SIG-M5 (cell line): ENCODE measurements at regions not wholly inside any gene's neighbourhood (a gene's known extent, or its start where the extent isn't known, plus 50 kb on each side); places are given as distances from the start of the nearest gene placed in this dataset.

Source experiments
- DNase-seq: peaks from one replicate; lab custom pipeline; 2025; lab: John Stamatoyannopoulos, UW

DNA sequence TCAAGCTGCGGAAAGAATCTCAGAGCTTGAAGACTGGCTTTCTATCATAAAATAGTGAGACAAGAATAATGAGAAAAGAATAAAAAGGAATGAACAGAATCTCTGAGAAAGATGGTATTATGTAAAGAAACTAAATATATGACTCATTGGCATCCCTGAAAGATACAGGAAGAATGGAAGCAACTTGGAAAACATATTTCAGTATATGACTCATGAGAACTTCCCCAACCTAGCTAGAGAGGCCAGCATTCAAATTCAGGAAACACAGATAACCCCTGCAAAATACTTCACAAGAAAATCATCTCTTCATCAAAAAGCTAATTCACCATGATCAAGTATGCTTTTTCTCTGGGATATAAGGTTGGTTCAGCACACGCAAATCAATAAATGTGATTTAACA, 2318.0 kb downstream of the PCDH9 start:
- DNase-seq, result no peak

DNA sequence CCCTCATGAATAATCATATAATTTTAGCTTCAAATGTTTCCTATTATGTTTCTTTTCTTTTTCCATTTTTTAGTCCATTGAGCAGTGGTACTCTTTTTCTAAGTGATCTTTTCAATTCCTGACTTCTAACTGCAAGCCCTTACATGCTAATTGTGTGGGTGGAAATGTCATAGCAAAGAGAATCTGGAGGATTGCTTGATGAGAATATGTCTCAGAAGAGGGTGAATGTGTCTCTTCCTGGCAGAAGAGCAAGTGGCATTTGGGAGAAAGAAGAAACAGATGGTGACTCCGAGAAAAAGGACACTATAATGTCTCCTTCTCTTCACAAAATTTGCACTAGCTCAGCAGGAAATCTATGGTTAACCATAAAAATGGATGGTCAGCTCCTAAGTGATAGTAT, 2320.0 kb downstream of the PCDH9 start:
- no peak for DNase-seq

DNA sequence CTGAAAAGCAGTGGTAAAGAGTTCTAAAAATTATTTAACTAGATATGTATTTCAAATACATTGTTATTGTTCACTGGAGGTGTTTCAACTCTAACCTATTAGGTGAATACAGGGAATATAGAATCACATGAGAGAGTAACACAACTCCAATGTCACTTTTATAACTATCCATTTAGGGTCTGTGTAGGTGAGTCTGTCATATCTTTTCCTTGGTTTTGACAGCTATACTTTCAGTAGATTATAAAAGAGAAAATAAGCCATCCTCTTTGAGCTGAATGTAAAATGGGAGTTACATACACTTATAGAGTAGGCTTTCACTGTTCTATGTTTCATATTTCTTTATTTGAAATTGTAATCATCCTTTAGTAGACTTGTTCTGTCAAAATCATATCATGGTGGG, 2321.0 kb downstream of the PCDH9 start:
- DNase-seq, result no peak

DNA sequence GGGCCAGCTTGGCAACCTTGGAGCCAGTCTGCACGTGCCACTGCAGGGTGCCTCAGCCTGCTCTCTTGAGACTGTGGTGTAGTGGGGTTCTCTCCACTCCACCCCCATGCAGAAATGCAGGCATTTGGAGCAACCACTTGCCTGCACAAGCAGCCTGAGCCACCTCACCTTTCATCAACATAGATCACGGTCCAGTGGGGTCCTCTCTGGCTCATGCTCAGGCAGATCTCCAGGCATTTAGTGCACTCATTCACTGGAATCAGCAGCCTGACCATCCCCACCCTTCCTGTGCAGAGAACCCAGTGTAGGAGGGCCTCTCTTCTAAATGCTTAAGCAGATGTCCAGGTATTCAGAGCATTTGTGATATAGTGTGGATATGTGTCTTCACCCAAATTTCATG, 2330.1 kb downstream of the PCDH9 start:
- DNase-seq, result no peak

DNA sequence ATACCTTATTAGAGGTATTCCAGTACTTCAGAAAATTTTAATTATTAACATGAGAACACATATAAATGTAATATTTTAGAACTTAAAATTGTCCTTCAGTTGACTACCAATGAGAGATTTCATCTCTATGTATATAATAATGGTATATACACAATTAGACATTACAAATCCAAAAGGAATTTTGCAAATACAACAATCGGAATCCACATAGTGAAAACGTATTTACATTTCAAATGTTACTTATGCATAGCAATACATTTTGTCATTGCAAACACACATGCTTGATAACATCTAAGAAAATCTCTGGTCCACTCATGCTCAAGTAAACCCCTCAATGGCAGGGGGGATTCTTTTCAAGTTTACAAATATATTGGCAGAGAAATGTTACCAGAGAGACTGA, 2345.2 kb downstream of the PCDH9 start:
- no peak for DNase-seq

DNA sequence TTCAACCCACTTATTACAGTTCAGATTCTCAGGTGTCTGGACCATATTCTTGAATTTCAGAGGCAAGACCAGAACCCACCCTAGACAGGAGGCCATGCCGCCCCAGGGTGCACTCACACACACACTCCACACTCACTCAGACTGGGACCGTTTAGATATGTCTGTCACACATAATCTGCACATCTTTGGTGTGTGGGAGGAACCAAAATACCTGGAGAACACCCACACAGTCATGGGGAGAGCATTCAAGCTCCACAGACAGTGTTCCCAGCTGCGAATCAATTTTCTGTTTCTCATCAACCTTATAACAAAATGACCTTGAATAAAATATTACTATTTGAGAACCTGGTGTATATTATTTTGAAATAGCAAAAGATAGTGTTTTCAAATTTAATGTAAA, 2353.0 kb downstream of the PCDH9 start:
- no peak for DNase-seq

DNA sequence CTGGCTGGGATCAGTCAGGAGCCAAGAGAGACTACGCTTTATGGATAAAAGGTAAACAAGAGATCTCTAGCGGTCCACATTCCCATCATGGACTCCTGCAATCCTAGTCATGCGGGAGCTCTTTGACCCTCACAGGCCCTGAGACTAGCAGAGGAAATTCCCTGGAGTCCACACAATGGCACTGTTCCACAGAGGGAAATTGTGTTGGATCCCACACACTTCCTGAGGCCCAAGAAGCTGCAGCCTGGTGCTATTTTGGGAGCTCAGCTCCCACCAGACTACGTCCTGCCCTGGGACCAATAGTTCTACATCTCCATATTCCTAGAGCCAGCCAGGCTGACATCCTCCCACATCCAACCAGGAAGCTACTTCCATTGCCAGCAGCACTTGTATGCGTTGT, 2358.4 kb downstream of the PCDH9 start:
- DNase-seq, result no peak

DNA sequence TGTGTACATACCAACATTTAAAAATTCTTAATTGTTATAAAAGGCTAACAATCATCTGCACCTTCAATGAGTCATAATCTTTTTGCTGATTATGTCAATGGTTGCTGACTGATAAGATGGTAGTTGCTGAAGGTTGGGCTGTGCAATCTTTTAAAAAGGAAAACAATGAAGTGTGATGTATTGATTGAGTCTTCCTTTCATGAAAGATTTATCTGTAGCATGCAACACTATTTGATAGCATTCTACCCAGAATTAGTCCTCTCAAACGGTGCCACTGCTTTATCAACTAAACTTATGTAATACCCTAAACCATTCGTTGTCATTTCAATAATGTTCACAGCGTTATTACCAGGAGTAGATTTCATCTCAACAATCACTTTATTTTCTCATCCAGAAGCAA, 2360.6 kb downstream of the PCDH9 start:
- no peak for DNase-seq

DNA sequence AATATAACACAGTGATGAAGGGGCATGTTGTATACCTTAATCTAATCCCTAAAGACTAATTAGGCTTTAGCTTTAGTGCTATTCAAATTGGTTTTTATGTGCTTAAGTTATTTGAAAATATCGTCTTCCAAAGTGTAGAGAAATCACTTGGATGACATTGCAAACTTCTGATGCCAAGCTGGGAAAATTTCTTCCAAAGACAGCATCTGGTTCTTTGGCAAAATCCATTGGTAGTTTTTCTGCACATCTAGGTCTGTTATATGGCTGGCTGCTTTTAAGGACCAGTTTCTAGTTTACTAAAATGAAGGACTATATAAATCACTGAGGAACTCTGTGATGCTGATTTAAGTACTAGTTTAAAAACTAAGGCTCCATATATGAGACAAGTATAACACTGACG, 2362.3 kb downstream of the PCDH9 start:
- DNase-seq, result no peak

DNA sequence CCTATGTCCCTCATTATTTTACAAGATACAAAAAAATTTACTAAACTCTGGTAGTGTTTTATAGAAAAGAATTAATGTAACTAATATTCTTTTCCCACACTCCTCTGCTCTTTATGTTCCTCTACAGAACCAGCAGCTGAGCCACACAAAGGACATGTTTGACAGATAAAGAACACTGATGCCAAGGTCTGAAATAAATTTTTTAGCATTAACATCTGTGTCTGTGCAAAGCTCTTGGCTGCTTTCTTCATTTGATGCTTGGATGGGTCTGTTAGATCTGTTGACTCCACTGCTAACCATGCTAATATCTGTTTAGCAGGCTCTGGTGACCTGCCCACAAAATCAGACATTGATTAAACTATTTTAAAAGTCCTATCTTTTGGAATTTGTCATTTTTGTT, 2363.8 kb downstream of the PCDH9 start:
- DNase-seq, result no peak

DNA sequence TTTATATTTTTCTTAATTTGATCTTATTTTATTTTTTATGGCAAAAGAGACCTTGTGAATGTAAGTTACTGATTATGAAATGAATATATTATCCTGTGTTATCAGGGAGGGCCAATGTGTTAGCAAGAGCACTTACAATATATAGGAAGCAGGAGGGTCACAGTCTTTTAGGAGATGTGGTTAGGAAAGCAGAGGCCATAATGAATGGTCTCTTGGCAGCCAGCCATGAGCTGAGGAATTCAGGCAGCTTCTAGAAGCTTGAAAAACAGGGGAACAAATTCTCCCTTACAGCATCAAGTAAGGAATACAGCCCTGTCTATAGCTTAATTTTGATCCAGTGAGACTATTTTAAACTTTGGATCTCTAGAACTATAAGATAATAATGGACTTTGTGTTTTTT, 2374.6 kb downstream of the PCDH9 start:
- DNase-seq, result no peak

DNA sequence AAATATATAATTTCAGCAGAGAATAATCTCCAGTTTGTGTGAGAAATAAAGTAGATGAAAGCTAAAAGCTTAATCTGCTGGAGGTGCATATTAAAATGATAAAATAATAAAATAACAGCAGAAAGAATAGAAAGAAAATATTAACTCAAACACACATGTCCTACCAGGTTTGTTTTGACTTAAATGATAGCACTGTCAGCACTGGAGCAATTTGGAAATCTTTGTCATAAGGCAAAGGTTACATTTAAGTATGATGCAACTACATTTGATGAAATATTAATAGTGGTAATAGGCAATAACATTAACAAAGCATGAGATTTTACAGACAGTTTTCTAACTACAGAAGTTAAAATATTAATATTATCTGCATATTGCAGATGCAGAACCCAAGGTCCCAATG, 2380.1 kb downstream of the PCDH9 start:
- DNase-seq, result no peak

DNA sequence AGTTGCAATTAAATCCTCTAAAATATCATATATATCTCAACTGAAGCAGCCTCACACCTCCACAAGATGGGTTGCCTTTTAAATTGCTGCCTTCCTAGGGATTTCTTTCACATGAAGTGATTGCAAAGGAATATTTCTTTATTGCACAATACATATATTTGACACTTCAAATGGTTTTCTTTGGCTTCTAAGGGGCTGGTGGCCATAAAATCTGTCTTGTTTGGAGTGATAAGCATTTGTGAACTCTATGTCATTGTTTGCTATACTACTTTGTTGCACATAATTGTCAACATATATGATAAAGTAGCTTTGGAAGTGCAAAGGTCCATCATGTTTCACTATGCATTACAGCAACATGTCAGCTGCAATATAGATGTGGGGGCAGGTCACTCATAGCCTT, 2380.9 kb downstream of the PCDH9 start:
- no peak for DNase-seq

DNA sequence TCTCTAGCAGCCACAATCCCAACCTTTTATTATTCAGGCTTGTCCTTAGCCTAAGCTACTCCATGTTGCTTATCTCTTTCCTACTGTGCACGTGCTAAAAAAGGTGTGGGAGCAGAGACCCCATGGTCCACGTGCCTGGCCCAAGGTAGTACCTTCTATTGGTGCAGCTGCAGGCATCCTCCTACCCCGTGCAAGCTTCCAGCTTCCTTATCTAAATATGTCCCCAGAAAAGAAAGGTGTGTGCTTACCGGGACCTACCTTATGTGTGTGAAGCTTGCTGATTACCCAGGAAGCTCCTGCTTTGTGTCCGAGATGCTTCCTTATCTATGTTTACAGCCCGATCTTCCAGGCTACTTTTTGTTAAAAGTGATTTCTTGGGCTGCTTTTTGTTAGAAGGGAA, 2382.4 kb downstream of the PCDH9 start:
- no peak for DNase-seq

DNA sequence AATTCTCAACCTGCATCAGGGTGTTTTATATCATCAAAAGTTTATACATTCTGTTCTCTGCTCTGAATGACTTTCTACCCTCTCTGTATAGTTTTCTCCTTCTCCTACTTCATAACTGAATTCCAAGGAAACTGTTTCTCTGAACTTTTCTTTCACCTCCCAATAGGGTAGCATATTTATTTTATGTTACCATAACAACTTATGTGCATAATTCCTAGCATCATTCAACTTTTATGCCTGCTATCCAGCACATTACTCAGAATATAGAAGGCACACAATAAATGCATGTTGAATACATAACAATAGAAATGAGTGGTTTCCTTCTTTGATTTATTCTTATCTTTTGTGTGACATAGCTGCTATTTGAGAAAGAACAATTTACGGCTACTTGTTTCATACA, 2385.0 kb downstream of the PCDH9 start:
- DNase-seq, result no peak

DNA sequence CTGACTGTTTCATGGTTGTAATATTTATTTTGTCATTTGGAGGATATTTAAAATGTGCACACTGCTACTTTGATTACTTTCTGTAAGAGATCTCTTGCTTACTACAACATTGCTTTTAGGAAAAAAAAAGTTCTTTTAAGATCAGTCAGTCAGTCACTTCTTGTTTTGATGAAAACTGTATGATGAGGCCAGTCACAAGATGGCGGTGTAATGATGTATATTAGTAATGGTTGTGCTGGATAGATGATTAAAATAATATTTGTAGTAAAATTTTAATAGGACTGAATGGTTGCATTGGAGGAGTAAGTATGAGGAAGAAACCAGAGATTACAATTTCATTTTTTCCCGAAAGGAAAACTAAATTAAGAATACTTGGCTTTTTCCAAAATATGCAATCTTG, 2411.1 kb downstream of the PCDH9 start:
- DNase-seq, result no peak

DNA sequence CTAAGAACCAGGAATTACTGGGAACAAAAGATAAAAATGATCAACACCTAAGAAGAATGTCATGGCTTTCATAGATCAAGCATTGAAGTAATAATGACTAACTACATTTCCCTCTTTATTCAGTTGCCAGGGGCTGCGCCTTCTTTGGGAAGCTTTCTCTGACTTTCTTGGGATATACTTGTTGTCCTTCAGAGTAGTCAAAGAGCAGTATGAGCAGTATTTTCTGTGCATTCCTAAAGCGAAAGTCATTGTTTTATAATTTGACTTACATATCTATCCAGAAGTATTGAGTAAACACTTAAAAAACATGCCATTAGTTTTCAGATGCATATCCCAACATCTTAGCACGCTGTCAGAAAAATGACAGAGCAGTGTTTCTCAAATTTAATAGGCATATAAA, 2412.4 kb downstream of the PCDH9 start:
- no peak for DNase-seq

DNA sequence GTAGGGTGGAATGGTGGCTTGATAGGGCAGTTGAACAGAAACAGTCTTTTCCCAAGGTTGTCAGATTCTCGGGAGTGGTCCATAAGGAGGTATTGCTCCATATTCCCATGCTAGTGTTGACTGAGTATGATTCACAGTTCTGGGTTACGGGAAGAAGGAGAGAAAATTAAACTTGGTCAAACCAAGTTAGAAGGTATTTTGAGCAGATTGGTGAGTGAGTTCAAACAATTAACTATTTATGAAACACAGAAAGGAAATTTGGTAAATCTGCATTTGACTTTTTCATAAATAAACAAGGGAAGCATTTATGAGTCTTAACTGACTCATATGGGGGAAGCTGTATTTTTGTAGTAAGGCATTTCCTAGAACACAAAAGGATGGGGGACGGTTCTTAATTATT, 2419.4 kb downstream of the PCDH9 start:
- DNase-seq, result no peak

DNA sequence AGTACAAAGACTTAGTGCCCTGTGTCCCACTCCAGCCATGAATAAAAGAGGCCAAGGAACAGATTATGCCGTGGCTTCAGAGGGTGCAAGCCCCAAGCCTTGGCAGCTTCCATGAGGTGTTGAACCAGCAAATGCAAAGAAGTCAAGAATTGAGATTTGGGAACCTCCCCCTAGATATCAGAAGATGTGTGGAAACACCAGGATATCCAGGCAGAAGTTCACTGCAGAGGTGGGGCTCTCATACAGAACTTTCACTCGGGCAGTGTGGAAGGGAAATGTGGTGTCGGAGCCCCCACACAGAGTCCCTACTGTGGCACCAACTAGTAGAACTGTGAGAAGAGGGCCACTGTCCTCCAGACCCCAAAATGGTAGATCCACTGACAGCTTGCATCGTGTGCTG, 2421.4 kb downstream of the PCDH9 start:
- no peak for DNase-seq

DNA sequence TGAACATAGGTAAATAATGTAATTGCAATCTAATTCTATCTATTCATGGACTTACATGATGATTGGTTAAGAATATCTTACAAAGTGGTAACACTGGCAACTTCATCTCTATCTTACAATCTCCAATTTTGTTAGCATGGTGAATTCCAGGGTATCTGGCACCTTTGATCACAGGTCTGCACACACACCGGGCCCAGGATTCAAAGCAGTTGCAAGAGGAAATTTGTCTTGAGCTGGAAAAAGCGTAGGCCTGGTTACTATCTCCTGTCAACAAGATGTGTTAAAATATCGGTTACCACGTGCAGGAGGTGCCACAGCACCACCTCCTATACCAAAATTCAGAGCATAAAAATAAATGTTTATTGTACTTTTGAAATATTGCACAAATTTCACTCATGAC, 2428.4 kb downstream of the PCDH9 start:
- DNase-seq, result no peak

DNA sequence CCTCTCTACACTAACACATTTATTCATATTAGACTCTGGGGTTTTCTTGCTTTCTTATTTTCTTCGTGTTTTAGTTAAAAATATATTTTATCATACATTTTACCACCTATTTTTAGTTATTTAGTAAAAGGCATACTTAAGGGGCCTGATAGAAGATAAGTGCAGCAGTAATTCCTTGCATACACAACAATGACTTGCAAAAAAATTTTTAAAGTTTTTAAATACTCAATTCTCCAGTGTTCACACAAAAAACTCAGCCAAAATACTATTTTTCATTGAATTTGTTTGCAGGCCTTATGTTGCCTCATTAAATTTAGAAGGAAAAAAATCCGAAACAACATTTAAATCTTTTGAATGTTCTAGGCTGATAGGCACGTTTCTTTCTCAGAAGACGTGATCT, 2431.7 kb downstream of the PCDH9 start:
- no peak for DNase-seq

DNA sequence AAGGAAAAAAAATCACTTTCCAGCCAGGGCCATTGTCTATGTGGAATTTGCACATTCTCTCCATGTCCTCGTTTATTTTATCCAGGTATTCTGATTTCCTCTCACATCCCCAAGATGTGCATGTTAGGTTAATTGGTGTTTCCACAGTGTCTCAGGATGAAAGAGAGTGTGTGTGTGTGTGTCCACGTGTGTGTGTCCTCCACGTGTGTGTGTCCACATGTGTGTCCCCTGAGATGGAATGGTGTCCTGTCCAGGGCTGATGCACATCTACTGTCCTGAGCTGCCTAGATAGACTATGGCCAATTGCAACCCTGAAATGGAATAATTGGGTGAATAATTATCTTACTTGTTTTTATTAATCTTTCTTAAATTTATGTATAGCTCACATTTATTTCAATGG, 2436.5 kb downstream of the PCDH9 start:
- no peak for DNase-seq

DNA sequence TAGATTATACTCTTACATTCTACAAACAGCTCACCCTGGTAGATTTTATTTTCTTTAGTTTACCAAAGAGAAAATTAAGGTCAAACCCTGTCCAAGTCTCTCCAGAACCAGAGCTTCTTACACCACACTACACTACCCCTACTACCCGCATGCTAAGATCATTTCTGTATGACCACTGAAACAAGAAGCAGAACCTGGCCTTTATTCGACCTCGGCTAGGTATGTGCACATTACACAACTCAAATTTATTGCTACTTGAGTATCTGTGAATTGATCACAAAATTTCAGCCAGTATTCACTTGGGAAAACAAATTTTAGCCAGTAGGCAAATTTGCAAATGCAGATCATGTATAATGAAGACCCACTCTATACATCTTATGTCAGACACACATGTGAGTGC, 2437.0 kb downstream of the PCDH9 start:
- DNase-seq, result no peak

DNA sequence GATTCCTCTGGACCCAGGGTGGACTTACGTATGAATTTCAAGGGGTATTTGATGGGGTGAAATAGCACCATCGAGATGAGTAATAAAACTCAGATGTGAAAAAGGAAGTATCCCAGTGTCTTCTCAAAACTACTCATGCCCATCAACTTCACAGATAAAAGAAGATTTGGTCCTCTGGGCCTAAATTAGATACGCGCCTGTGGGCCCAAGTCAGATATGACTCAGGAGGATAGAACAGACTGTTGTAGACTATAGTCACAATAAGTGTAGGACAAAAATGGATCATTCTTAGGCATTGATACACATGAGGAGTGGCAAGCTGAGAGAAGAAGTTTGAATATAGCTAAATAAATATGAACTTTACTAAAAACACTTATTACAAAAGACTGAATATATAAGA, 2438.8 kb downstream of the PCDH9 start:
- no peak for DNase-seq

DNA sequence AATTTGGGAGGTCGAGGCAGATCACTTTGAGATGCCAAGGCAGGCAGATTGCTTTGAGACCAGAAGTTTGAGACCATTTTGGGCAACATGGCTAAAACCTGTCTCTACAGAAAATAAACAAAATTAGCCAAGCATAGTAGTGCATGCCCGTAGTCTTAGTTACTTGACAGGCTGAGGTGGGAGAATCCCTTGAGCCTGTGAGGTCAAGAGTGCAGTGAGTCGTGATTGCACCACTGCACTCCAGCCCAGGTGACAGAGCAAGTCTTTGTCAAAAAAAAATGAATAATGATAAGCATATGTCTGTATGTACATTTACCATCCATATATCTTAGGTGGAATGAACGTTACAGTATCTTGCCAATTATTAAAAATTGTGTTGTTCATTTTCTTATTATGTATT, 2447.7 kb downstream of the PCDH9 start:
- no peak for DNase-seq
